G401 (cell line): ENCODE measurements at regions not wholly inside any gene's neighbourhood (a gene's known extent, or its start where the extent isn't known, plus 50 kb on each side); places are given as distances from the start of the nearest gene placed in this dataset.

Source experiments
- DNase-seq: peaks from one replicate; pipeline ENCODE4 v3.0.0-alpha.2; 2015; ENCODE audit warnings: low spot score
- in situ Hi-C: cut with HindIII; loops from 2 replicates; pipeline ENCODE4 v1.10.0; 2016; ENCODE audit warnings: low sequenced_read_pairs, mixed read lengths

DNA sequence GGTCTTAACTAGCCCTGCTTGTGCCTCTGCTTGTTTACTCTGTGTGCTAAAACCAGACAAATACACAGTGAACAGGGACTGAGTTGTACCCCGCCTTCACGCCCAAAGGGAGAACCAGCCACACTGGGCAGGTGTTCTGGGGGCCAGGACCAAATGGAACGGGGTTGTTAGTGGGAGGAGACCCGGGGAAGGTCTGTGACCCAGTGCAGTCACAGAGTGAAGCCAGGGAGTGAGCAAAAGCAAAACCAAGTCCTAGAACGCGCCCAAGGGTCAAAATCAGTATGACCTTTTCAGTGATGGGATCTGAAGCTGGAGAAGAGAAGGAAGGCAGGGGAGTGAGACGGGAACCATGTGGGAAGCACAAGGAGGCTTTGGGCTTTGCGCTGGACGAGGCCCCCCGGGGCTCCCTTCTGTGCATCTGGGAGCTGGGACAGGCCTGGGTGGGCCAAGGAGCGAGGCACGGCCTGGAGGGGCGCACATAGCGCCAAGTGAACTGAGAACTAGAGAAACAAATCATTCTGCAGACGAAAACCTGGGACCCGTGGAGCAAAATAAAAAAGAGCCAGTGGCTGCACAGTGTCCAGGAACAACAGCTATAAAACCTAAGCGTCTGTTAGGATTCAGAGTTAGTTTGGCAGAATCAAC lies 78.3 kb upstream of the ALDH1A3 start:
- in situ Hi-C loops = no loop called here
- DNase-seq = no peak

DNA sequence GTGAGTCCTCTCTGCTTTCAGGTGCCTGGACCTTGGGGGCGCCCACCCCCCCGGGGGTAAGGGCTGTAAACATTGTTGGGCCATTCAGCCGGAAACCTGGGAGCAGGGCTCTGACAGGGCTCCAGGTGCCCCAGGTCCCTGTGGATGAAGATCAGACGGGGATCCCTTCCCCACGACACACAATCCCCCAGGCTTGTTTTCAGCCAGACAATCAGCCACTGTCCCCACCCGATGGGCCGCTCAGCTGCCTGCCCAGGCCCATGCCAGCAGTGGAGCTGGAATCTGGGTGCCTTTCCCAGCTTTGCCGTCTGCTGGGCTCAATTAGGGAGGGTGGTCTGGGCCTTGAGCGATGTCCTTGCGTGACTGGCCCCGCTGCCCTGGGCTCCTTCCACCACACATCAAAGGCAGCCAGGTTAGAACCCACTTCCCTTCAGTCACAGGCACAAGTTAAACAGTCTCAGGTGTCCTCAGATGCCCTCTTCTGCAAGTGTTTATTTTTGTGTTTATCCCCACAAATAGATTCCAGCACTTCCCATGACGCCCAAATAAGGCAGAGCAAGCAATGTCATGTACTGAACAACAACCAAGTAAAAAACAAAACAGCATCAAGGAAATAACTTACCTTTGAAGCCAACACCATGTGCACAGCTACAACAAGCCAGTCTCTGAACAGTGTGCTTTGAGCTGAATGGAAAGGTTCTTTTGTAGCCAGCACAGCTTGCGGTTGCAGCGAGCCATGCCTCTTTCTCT lies 77.0 kb upstream of the ALDH1A3 start:
- in situ Hi-C loops = no loop called here
- DNase-seq = no peak

DNA sequence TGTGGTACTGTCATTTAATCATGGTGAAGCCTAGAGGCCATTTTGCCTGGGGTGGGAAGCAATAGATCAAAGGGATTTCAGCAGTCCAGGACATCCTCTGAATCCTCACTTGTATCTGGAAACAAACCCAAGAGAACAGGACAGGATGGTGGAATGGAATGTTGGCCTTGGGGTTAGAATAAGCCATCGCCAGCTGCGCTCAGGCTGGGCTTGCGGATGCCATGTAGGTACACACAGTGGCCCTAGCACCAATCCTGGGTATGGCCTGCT lies 76.5 kb upstream of the ALDH1A3 start:
- in situ Hi-C loops = no loop called here
- DNase-seq = no peak

DNA sequence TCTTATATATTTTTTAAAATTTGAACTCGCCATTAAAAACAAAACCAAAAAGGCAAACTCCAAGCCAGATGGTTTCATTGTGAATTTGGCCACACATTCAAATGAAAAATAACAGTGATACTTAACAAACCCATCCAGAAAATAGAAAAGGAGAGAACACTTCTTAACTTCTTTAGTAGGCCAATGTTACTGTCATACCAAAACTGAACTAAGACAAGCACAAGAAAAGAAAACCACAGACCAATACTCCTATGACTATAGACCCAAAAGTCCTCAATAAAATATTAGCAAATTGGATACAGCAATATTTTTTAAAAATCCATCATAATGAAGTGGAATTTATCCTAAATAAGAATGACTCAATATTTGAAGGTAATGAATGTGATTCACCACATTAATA lies 73.5 kb upstream of the ALDH1A3 start:
- in situ Hi-C loops = no loop called here
- no peak for DNase-seq

DNA sequence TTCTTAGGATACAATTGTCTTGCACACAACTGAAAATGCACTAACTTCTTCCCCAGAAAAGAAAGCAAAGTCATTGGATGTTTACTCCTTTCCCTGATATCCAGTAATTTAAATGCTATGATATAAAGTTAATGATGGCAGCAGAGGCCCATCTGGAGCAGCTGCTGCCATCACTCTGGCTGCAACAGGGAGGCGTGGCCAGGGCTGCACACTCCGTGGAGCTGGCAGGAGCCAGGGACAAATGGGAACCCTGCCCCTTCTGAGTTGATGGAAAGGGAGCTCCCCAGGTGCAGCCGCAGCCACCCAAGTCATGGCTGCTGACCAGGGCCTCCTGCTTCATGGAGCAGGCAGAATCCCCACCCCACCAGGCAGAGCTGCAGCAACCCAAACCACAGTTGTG lies 72.6 kb upstream of the ALDH1A3 start:
- no peak for DNase-seq
- in situ Hi-C loops = no loop called here

DNA sequence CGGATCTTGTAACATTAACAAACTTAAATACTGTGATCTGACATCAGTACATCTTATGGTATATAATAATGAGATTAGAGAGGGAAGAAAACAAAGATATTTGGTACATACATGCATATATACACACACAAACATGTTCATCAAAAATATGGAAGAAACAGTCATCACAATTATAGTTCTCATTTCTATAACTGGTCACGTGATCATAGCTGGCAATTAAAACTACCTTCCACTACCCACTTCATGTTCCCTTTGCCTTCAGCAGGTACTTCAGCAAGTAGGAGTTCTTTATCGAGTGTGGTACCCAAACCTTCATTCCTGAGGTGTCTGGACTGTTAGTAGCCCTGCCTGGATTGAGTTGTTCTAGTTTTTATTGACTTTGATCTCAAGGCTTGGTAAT lies 70.9 kb upstream of the ALDH1A3 start:
- in situ Hi-C loops = no loop called here

DNA sequence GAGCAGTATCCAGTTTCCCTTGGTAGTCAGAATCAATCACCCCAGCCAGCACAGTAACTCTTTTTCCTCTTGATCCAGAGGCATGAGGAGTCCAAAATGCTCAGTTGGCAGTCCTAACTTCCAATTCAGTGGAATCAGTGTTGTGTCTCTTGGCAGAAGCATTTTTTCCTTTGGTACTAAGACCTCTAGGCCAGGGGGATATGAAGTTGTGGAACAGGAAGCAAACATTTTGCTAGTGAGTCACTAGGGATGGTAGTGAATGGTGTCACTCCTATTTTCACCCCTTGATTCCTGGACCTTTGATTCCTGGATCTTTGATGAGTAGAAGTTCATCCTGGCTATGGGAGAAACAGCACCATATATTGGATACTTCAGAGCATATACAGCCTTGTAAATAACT lies 70.5 kb upstream of the ALDH1A3 start:
- no peak for DNase-seq
- in situ Hi-C loops = no loop called here

More for the DNA sequence above, 70.9 kb upstream of the ALDH1A3 start:
- no peak for DNase-seq

DNA sequence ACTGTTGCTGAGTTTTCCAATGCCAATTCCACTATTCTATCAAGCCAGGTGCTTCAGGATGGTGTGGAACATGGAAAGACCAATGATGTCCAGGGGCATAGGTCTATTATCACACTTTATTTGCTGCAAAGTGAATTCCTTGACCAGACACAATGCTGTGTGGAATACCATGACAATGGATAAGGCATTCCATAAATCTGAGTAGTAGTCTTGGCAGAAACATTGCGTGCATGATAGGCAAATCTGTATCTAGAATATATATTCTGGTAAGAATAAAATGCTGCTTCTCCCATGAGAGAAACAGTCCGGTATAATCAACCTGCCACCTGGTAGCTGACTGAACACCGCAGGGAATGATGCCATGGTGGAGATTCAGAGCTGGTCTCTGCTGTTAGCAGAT lies 70.0 kb upstream of the ALDH1A3 start:
- in situ Hi-C loops = no loop called here
- DNase-seq = no peak

DNA sequence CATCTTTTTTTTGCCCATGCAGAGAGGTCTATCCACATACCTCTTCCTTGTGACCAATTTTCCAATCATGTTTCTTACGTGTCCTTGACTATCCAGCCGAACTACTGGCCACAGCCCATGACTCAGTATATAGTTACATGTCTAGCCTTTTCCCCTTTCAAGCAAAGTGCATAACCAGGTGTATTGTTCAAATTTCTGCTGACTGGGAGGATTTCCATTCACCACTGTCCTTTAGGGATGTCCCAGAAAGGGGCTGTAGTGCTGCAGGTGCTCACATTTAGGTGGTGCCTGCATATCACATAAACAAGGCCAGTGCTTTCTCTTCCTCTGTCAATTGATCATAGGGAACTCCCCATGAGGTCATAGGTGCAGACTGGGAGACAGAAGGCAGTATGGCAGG lies 69.4 kb upstream of the ALDH1A3 start:
- in situ Hi-C loops = no loop called here

DNA sequence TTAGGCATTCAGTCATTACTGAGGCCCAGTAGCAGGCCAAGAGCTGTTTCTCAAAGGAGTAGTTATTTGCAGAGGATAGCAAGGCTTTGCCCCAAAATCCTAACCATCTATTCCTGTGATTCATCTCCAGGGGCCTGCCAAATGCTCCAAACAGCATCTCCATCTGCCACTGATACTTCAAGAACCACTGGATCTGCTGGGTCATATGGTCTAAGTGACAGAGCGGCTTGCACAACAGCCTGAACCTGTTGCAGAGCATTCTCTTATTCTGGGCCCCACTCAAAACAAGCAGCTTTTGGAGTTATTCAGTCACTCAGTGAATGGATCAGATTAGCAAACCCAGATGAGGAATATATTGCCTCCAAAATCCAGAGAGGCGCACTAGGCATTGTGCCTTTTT lies 68.8 kb upstream of the ALDH1A3 start:
- no peak for DNase-seq
- in situ Hi-C loops = no loop called here

More for the DNA sequence above, 69.4 kb upstream of the ALDH1A3 start:
- DNase-seq = no peak

DNA sequence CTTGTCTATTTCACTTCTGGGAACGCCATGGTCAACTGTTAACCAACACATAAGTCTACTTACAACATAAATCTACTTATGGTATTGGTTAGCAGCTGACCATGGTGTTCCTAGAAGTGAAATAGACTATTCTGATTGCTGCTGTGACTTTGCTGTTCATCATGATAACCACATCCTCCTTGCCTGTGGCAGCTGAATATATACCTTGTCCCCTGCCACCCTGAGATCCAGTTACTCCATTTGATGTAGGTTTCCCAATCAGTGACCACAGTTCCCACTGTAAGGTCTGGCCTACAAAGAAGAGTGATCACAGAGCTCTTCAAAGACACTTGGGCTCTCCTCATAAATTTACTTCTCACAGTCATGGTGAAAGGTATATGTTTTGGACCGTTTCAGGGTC lies 66.8 kb upstream of the ALDH1A3 start:
- in situ Hi-C loops = no loop called here
- DNase-seq = no peak

DNA sequence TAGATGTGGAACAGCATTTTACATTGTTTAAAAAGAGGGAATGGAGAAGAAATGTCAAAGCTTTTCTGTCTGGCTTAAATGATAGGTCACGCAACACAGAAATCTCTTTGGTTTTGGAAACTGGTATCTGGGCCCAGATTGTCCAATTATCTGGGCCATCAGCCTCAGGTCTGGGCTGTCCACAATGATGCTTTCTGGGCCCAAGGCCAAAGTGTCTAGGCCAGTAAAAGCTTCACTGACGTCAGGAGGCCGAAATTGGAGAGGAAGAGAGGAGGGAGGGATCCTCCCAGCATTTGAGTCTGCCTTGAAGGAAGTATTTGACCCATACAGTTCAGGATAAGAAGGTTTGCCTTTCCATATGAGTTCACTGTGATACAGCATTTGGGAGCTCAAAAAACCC lies 60.7 kb upstream of the ALDH1A3 start:
- in situ Hi-C loops = no loop called here
- peak; percentile 88 for DNase-seq

DNA sequence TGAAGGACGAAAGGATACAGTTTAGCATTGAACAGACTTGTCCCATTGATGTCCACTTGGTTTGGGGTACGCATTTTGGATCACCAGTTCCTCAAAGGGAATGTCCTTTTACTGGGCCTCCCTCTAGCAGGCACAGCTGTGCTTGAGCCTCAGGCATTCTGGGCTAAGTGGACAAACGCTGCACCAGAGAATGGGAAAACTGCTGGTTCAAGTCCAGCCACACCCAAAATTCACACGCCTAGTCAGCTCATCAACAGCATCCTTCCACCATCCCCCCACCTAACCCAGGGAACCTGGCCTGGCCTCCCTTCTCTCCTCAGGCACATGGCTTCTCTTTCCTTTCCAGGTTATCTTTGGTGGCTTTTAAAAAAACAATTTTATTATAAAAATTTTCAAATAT lies 59.1 kb upstream of the ALDH1A3 start:
- in situ Hi-C loops = no loop called here
- DNase-seq = no peak

DNA sequence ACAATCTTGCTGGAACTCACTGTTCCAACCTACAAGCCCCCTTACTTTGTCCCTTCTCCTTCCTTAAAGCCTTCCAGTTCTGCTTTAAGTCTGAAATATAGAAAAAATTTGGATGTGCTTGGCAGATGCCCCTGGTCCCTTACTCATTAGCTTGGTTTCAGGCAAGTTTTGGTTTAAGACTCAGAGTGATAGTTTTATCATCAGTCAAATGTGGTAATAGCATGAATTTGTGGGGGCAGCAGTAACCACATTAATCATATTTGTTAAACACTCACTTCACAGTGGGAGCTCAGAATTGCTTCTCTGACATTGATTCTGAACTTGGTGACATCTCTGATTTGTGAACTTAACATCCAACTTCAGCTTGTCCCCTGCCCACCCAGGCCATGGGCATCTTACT lies 58.3 kb upstream of the ALDH1A3 start:
- DNase-seq = no peak
- in situ Hi-C loops = no loop called here

DNA sequence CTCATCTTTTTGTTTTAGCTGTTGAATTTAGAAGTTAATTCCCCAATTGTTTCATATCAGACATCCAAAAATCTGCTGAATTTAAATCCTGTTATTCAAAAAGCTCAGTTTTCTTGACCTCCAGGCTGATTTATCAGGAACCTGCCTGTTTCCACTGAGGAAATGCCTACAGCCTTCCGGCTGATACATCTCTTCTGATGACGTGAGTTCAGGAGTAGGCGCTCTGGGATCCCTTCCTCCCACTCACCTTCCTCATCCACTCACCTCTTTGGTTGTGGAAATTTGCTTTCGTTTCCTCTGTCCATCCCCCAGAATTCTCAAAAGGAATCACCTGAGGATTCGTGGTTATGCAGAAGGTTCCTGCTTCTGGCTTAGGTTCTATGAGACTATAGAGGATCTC lies 55.4 kb upstream of the ALDH1A3 start:
- in situ Hi-C loops = no loop called here
- DNase-seq = no peak

DNA sequence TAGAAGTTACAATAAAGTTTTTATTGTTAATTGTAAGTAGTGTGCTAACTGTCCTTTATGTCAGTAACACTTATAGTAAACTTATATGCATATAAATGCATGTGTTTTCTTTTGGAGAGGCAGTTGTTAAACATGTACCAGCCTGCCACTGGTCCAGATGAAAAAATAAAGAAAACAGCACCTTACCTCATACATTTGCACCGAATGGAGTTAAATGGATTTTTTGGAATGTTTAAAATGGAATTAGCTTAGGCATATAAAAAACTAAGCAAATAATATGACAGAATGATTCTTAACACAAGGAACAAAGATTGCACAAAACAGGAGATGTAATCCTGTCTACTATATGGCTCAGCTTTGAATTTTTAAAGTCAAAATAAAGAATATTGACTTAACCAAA lies 50.2 kb upstream of the ALDH1A3 start:
- DNase-seq = no peak
- in situ Hi-C loops = no loop called here
